ENCODE measurements at regions not wholly inside any gene's neighbourhood (a gene's known extent, or its start where the extent isn't known, plus 50 kb on each side); places are given as distances from the start of the nearest gene placed in this dataset.
"Not testable (repeated sequence)": the region's sequence is repeated elsewhere in the genome, so short reads cannot be mapped to it uniquely, and the experiment has no call there.

- TF ChIP-seq GATAD2A (CRISPR knock-in tag; IDR thresholded peaks at IDR 0.05) (peak; percentile 82), EP300 (CRISPR knock-in tag; IDR thresholded peaks at IDR 0.05; ENCODE audit: borderline replicate concordance) (0 out of 2 replicates have a peak, but pooled peaks have one; percentile 15), ARID5B (CRISPR knock-in tag; IDR thresholded peaks at IDR 0.05) (peak; percentile 76), HNF4A (CRISPR knock-in tag; IDR thresholded peaks at IDR 0.05) (peak; percentile 29), ETV5 (CRISPR knock-in tag; IDR thresholded peaks at IDR 0.05; ENCODE audit: borderline replicate concordance) (peak; percentile 10; the same call in 1 of the 2 replicates), NR2F6 (IDR thresholded peaks at IDR 0.05) (0 out of 2 replicates have a peak, but pooled peaks have one; percentile 28), MIER2 (CRISPR knock-in tag; IDR thresholded peaks at IDR 0.05) (0 out of 2 replicates have a peak, but pooled peaks have one; percentile 45), ISL2 (CRISPR knock-in tag; IDR thresholded peaks at IDR 0.05) (peak; percentile 53), TBX2 (CRISPR knock-in tag; IDR thresholded peaks at IDR 0.05; ENCODE audit: borderline replicate concordance) (0 out of 2 replicates have a peak, but pooled peaks have one; percentile 32), TFDP2 (CRISPR knock-in tag; IDR thresholded peaks at IDR 0.05) (0 out of 2 replicates have a peak, but pooled peaks have one; percentile 34), RARA (CRISPR knock-in tag; IDR thresholded peaks at IDR 0.05) (0 out of 2 replicates have a peak, but pooled peaks have one; percentile 27), PHF21A (CRISPR knock-in tag; IDR thresholded peaks at IDR 0.05) (peak; percentile 30; the same call in 1 of the 2 replicates), BCL6 (CRISPR knock-in tag; IDR thresholded peaks at IDR 0.05) (peak; percentile 65; the same call in 1 of the 2 replicates), SOX5 (CRISPR knock-in tag; IDR thresholded peaks at IDR 0.05; ENCODE audit: borderline replicate concordance) (peak; percentile 62; the same call in 1 of the 2 replicates), SOX6 (CRISPR knock-in tag; IDR thresholded peaks at IDR 0.05) (peak; percentile 78), KLF16 (CRISPR knock-in tag; IDR thresholded peaks at IDR 0.05) (0 out of 4 replicates have a peak, but pooled peaks of 1 of the 2 experiments have one; percentile 47), FOXA3 (CRISPR knock-in tag; IDR thresholded peaks at IDR 0.05) (peak; percentile 84), ZFY (CRISPR knock-in tag; IDR thresholded peaks at IDR 0.05) (peak; percentile 17; the same call in 1 of the 2 replicates)
- TF ChIP-seq EP300 (IDR thresholded peaks at IDR 0.05; ENCODE audit: low read depth in 2 of 2, low read length in 2 of 2); NR2F6 (CRISPR knock-in tag; IDR thresholded peaks at IDR 0.05); SOX6 (IDR thresholded peaks at IDR 0.05): not testable (repeated sequence)
- TF ChIP-seq, protein P1, sequence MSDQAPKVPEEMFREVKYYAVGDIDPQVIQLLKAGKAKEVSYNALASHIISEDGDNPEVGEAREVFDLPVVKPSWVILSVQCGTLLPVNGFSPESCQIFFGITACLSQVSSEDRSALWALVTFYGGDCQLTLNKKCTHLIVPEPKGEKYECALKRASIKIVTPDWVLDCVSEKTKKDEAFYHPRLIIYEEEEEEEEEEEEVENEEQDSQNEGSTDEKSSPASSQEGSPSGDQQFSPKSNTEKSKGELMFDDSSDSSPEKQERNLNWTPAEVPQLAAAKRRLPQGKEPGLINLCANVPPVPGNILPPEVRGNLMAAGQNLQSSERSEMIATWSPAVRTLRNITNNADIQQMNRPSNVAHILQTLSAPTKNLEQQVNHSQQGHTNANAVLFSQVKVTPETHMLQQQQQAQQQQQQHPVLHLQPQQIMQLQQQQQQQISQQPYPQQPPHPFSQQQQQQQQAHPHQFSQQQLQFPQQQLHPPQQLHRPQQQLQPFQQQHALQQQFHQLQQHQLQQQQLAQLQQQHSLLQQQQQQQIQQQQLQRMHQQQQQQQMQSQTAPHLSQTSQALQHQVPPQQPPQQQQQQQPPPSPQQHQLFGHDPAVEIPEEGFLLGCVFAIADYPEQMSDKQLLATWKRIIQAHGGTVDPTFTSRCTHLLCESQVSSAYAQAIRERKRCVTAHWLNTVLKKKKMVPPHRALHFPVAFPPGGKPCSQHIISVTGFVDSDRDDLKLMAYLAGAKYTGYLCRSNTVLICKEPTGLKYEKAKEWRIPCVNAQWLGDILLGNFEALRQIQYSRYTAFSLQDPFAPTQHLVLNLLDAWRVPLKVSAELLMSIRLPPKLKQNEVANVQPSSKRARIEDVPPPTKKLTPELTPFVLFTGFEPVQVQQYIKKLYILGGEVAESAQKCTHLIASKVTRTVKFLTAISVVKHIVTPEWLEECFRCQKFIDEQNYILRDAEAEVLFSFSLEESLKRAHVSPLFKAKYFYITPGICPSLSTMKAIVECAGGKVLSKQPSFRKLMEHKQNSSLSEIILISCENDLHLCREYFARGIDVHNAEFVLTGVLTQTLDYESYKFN (CRISPR knock-in tag; conservative IDR thresholded peaks at IDR 0.05): peak; percentile 23; the same call in 1 of the 2 replicates
Measured at GRCh38 chr9:97232060-97233008, 75.1 kb upstream of the CCDC180 start (continued).
